Loucy (cell line): ENCODE measurements at regions not wholly inside any gene's neighbourhood (a gene's known extent, or its start where the extent isn't known, plus 50 kb on each side); places are given as distances from the start of the nearest gene placed in this dataset.

ENCODE experiments used
- H2AFZ ChIP-seq: fragments of 200-600 bp; sonication (generic); 2 replicates; pipeline ENCODE4 v1.6.0; 2016; ENCODE audit warnings: antibody characterized with exemption, mild to moderate bottlenecking, low read length, moderate library complexity
- H3F3A ChIP-seq: fragments of 200-600 bp; 2 replicates; pipeline ENCODE4 v1.6.0; 2016; ENCODE audit warnings: antibody characterized with exemption, low read depth, mild to moderate bottlenecking
- H3K27me3 ChIP-seq: fragments of 200-600 bp; sonication (generic); 2 replicates; pipeline ENCODE4 v1.6.1; 2014; ENCODE audit warnings: low read length, mild to moderate bottlenecking; ENCODE audit not compliant: insufficient read depth, poor library complexity, severe bottlenecking
- H3K36me3 ChIP-seq: fragments of 200-600 bp; sonication (generic); 2 replicates; pipeline ENCODE4 v1.6.1; 2016; ENCODE audit warnings: low read length; ENCODE audit not compliant: insufficient read depth
- H3K4me1 ChIP-seq: fragments of 200-600 bp; sonication (generic); 2 replicates; pipeline ENCODE4 v1.5.1; 2014; ENCODE audit warnings: low read length, mild to moderate bottlenecking; ENCODE audit not compliant: insufficient read depth, poor library complexity, severe bottlenecking
- H3K4me2 ChIP-seq: fragments of 200-600 bp; sonication (generic); 2 replicates; pipeline ENCODE4 v1.6.0; 2014; ENCODE audit warnings: antibody characterized with exemption, low read length, low read depth, mild to moderate bottlenecking; ENCODE audit not compliant: poor library complexity, severe bottlenecking
- H3K4me3 ChIP-seq: fragments of 200-600 bp; sonication (generic); 2 replicates; pipeline ENCODE4 v1.5.1; 2014; ENCODE audit warnings: low read length, mild to moderate bottlenecking, mixed read lengths; ENCODE audit not compliant: poor library complexity, severe bottlenecking
- H3K79me2 ChIP-seq: fragments of 200-600 bp; sonication (generic); 2 replicates; pipeline ENCODE4 v1.6.1; 2014; ENCODE audit warnings: low read length; ENCODE audit not compliant: insufficient read depth
- H3K9ac ChIP-seq: fragments of 200-600 bp; sonication (generic); 2 replicates; pipeline ENCODE4 v1.6.0; 2014; ENCODE audit warnings: mild to moderate bottlenecking, low read depth, low read length, moderate library complexity; ENCODE audit not compliant: poor library complexity, severe bottlenecking
- H3K9me2 ChIP-seq: fragments of 200-600 bp; sonication (generic); replicated peaks from 2 replicates; pipeline ENCODE4 v1.6.1; 2016; ENCODE audit warnings: low read depth, low read length, mixed read lengths
- H3K9me3 ChIP-seq: fragments of 200-600 bp; sonication (generic); 2 replicates; pipeline ENCODE4 v1.6.1; 2014; ENCODE audit warnings: mild to moderate bottlenecking, antibody characterized with exemption, low read length, low read depth; ENCODE audit not compliant: insufficient read depth
- H4K20me1 ChIP-seq: fragments of 200-600 bp; sonication (generic); 2 replicates; pipeline ENCODE4 v1.6.0; 2014; ENCODE audit warnings: antibody characterized with exemption, low read length, mild to moderate bottlenecking; ENCODE audit not compliant: insufficient read depth, poor library complexity, severe bottlenecking
- CTCF ChIP-seq: fragments of 200-600 bp; sonication (generic); conservative IDR thresholded peaks from 2 replicates; pipeline ENCODE4 v1.5.1; 2014; ENCODE audit warnings: mild to moderate bottlenecking, antibody characterized with exemption, low read length

DNA sequence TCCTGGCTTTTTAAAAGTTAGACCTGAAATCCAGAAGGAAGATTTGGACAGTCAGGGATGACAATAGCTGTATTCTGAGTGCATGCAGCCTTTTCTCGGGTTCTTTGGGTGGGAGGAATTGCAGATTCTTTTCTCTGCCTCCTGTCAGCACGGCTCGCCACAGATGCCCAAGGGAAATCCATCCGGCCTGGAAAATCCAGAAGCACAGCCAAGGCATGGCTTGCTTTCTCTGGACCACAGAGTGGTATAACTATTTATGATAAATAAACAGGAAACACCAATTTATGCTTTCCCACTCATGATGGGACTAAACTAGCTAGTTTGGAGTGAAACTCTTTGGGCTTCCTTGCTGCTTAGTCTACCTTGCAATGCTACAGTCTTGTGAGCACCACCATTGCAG, 59.1 kb downstream of the C9orf152 start:
- Histone ChIP-seq H3K79me2 (peaks cover 95% of the 10 kb centered on the region), H3F3A (peaks cover 19% of the 10 kb centered on the region), H3K9me2 (no peaks in the 10 kb centered on the region), H3K4me3 (peak overlapping the region; percentile 84), H3K9ac (peak overlapping the region; percentile 98), H3K9me3 (no peaks in the 10 kb centered on the region), H2AFZ (no peak overlapping the region), H3K27me3 (no peaks in the 10 kb centered on the region), H3K4me1 (peaks cover 91% of the 10 kb centered on the region), H4K20me1 (no peaks in the 10 kb centered on the region), H3K4me2 (peak overlapping the region; percentile 95), H3K36me3 (peaks cover 22% of the 10 kb centered on the region)
- TF ChIP-seq CTCF = no peak
